CD8-positive, alpha-beta memory T cell (primary cell): ENCODE measurements at regions not wholly inside any gene's neighbourhood (a gene's known extent, or its start where the extent isn't known, plus 50 kb on each side); places are given as distances from the start of the nearest gene placed in this dataset.

ENCODE experiments used
- CTCF ChIA-PET: fragments of 350-600 bp; sonication (Branson Sonifier 250); formaldehyde crosslinking; loops from one replicate; lab custom pipeline; 2021; ENCODE audit warnings: antibody characterized with exemption; lab: Charles Lee
- POLR2A ChIA-PET: fragments of 350-600 bp; sonication (Branson Sonifier 250); formaldehyde crosslinking; loops from one replicate; lab custom pipeline; 2021; ENCODE audit warnings: antibody characterized with exemption; lab: Charles Lee
- DNase-seq, 5 donors: peaks; one replicate each; pipeline versions ENCODE4 v3.0.0 to v3.0.0-alpha.2; 2020 to 2022; ENCODE audit warnings: mixed read lengths in 1 of 5
- H3K27ac ChIP-seq: one replicate; pipeline ENCODE4 v1.7.0; 2013; ENCODE audit warnings: low read depth, mild to moderate bottlenecking, low read length, moderate library complexity
- H3K27me3 ChIP-seq: 2 replicates; pipeline ENCODE4 v1.7.0; 2013; ENCODE audit warnings: low read length, mild to moderate bottlenecking; ENCODE audit not compliant: insufficient read depth, poor library complexity, severe bottlenecking
- H3K36me3 ChIP-seq: 2 replicates; pipeline ENCODE4 v1.7.0; 2013; ENCODE audit warnings: mild to moderate bottlenecking, low read length, moderate library complexity; ENCODE audit not compliant: insufficient read depth
- H3K4me1 ChIP-seq: 2 replicates; pipeline ENCODE4 v1.7.0; 2013; ENCODE audit warnings: mild to moderate bottlenecking, low read length, moderate library complexity; ENCODE audit not compliant: insufficient read depth
- H3K4me3 ChIP-seq: 2 replicates; pipeline ENCODE4 v1.7.0; 2013; ENCODE audit warnings: mild to moderate bottlenecking, low read length
- H3K9me3 ChIP-seq: 2 replicates; pipeline ENCODE4 v1.7.0; 2013; ENCODE audit warnings: mild to moderate bottlenecking, low read length
- H3K27ac Mint-ChIP-seq, 8 donors: one replicate each; pipeline ENCODE4 v1.8.0; 2020 to 2021; ENCODE audit warnings: mixed read lengths in 8 of 8, mild to moderate bottlenecking in 6 of 8, inconsistent platforms in 3 of 8, moderate library complexity in 3 of 8
- H3K27me3 Mint-ChIP-seq, 2 donors: one replicate each; pipeline ENCODE4 v1.8.0; 2020 to 2021; ENCODE audit warnings: mixed read lengths in 2 of 2, mild to moderate bottlenecking in 1 of 2, moderate library complexity in 1 of 2
- H3K36me3 Mint-ChIP-seq, 3 donors: one replicate each; pipeline ENCODE4 v1.8.0; 2020 to 2021; ENCODE audit warnings: mixed read lengths in 3 of 3, inconsistent platforms in 1 of 3, mild to moderate bottlenecking in 1 of 3
- H3K4me1 Mint-ChIP-seq, 3 donors: one replicate each; pipeline ENCODE4 v1.8.0; 2020 to 2021; ENCODE audit warnings: mixed read lengths in 3 of 3, inconsistent platforms in 1 of 3, mild to moderate bottlenecking in 1 of 3
- H3K4me3 Mint-ChIP-seq, 7 donors: one replicate each; pipeline ENCODE4 v1.8.0; 2020 to 2021; ENCODE audit warnings: mixed read lengths in 7 of 7, mild to moderate bottlenecking in 6 of 7, moderate library complexity in 4 of 7, inconsistent platforms in 2 of 7
- H3K9me3 Mint-ChIP-seq, 5 donors: one replicate each; pipeline ENCODE4 v1.8.0; 2020 to 2022; ENCODE audit warnings: mixed read lengths in 5 of 5, mild to moderate bottlenecking in 3 of 5, moderate library complexity in 2 of 5, inconsistent platforms in 1 of 5

DNA sequence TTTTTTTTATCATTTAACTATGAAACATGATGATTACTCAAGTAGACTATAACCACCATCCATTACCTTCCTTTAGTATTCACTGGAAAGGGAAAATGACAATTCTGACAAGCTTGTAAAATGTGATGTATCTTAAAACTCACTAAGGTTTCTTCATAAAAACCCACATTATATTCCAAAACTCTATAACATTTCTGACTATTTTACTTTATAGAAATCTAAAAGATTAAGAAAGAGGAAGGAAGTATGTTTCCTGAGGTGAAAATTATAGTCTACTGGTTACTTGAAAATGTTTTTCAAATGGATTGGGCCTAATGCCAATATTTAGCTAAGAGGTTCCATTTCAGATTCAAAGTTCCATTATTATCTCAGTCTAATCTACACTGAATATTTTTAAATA, 1982.2 kb upstream of the C9orf72 start:
- Histone ChIP-seq H3K27ac (no peak overlapping the region), H3K4me1 (no peaks in the 10 kb centered on the region), H3K36me3 (no peaks in the 10 kb centered on the region), H3K9me3 (no peaks in the 10 kb centered on the region), H3K27me3 (no peaks in the 10 kb centered on the region), H3K4me3 (no peak overlapping the region)
- POLR2A ChIA-PET, result no interaction called here
- no peaks in the 10 kb centered on the region for H3K4me1 Mint-ChIP-seq
- no peak overlapping the region for H3K27ac Mint-ChIP-seq
- CTCF ChIA-PET, result no interaction called here
- no peaks in the 10 kb centered on the region for H3K36me3 Mint-ChIP-seq
- no peak overlapping the region for H3K4me3 Mint-ChIP-seq
- H3K9me3 Mint-ChIP-seq, result peaks cover 3 to 9% (median 5%) of the 10 kb centered on the region in 5 donors
- DNase-seq, result no peak
- H3K27me3 Mint-ChIP-seq, result no peaks in the 10 kb centered on the region

DNA sequence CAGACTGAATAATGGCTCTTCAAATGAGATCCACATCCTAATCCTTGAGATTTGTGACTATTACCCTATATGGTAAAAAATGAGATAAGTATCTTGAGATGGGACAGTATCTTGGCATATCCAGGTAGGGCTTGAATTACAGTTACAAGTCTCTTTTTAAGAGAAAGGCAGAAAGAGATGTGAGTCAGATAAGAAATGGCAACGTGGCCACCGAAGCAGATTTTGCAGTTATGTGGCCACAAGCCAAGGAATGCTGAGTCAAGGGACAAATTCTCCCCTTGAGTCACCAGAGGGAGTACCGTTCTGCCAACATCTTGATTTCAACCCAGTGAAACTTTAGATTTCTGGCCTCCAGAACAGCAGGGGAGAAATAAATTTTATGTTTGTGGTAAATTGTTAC, 1983.0 kb upstream of the C9orf72 start:
- no peak for DNase-seq
- no peak overlapping the region for H3K27ac ChIP-seq
- H3K36me3 ChIP-seq, result no peaks in the 10 kb centered on the region
- Mint-ChIP-seq H3K27me3 (no peaks in the 10 kb centered on the region), H3K27ac (no peak overlapping the region), H3K4me1 (no peaks in the 10 kb centered on the region), H3K4me3 (no peak overlapping the region), H3K36me3 (no peaks in the 10 kb centered on the region), H3K9me3 (peaks cover 3 to 9% (median 5%) of the 10 kb centered on the region in 5 donors)
- ChIA-PET CTCF (no interaction called here), POLR2A (no interaction called here)
- H3K9me3 ChIP-seq, result no peaks in the 10 kb centered on the region
- H3K4me1 ChIP-seq, result no peaks in the 10 kb centered on the region
- no peak overlapping the region for H3K4me3 ChIP-seq
- no peaks in the 10 kb centered on the region for H3K27me3 ChIP-seq

DNA sequence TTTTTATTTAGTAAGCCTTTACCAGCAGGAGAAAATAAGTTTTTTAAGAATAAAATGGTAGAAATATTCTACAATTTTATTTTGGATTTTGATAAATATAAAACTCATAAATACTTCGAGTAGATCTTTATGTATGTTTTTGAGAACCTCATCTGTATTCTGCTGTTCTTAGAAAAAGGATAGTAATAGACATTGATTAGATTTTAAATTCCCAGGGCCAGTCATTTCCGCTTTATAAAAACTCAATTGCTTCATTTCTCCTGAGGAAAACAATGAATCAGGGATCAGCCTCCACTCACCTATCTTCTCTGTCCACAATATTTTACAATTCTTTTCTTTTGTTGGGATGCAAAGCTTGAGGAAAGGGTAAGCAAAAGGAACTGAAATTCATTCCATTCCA, 1983.5 kb upstream of the C9orf72 start:
- Histone ChIP-seq H3K27ac (no peak overlapping the region), H3K36me3 (no peaks in the 10 kb centered on the region), H3K9me3 (no peaks in the 10 kb centered on the region), H3K27me3 (no peaks in the 10 kb centered on the region), H3K4me3 (no peak overlapping the region), H3K4me1 (no peaks in the 10 kb centered on the region)
- Mint-ChIP-seq H3K27ac (no peak overlapping the region), H3K27me3 (no peaks in the 10 kb centered on the region), H3K4me3 (no peak overlapping the region), H3K36me3 (no peaks in the 10 kb centered on the region), H3K4me1 (no peaks in the 10 kb centered on the region), H3K9me3 (peaks cover 3 to 8% (median 6%) of the 10 kb centered on the region in 5 donors)
- CTCF ChIA-PET, result no interaction called here
- no peak for DNase-seq
- POLR2A ChIA-PET, result no interaction called here

DNA sequence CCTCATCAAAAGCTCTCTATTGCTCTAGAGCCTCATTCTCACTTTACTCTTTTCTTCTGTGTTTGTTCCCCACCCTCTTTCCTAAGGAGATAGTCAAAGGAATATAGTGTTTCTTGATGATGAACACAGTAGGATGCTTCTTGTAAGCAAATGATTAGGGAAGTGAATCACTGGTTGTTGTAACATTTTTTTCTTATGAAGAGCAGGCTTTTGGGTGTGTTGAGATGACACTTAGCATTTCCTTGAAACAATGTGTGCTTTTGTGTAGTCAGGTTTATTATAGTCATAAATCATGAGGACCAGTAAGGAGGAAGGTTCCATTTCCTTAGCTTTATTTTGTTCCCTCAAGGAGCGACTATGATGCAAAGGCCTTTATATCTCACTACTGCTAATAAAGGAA, 1991.3 kb upstream of the C9orf72 start:
- H3K9me3 Mint-ChIP-seq, result peaks cover 2 to 17% (median 7%) of the 10 kb centered on the region in 5 donors
- no peaks in the 10 kb centered on the region for H3K36me3 Mint-ChIP-seq
- Histone ChIP-seq H3K4me3 (no peak overlapping the region), H3K9me3 (no peaks in the 10 kb centered on the region), H3K36me3 (no peaks in the 10 kb centered on the region), H3K27ac (no peak overlapping the region), H3K27me3 (no peaks in the 10 kb centered on the region), H3K4me1 (no peaks in the 10 kb centered on the region)
- H3K27ac Mint-ChIP-seq, result no peak overlapping the region
- H3K4me3 Mint-ChIP-seq, result no peak overlapping the region
- H3K4me1 Mint-ChIP-seq, result no peaks in the 10 kb centered on the region
- POLR2A ChIA-PET, result no interaction called here
- CTCF ChIA-PET, result no interaction called here
- H3K27me3 Mint-ChIP-seq, result no peaks in the 10 kb centered on the region
- no peak for DNase-seq

DNA sequence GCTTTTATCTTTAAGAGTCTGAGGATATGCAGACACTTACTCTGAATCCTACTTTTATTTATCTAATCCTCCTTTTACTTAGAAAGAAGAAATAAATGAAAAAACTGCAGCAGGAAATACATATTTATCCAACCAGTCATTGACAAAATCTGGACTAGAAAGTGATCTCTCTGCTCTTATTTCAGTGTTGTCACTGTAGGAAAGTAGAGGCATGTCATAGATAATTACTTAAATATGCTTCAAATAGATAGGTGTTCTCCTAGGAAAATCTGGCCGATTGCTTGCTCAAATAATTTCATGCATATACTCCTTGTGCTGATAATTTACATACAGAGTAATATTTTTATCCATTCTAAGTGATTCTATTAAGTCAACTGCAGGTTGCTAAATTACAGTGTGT, 2001.9 kb upstream of the C9orf72 start:
- Histone ChIP-seq H3K4me3 (no peak overlapping the region), H3K36me3 (no peaks in the 10 kb centered on the region), H3K4me1 (no peaks in the 10 kb centered on the region), H3K27ac (no peak overlapping the region), H3K9me3 (no peaks in the 10 kb centered on the region), H3K27me3 (no peaks in the 10 kb centered on the region)
- H3K27me3 Mint-ChIP-seq, result no peaks in the 10 kb centered on the region
- no peak for DNase-seq
- no peaks in the 10 kb centered on the region for H3K36me3 Mint-ChIP-seq
- ChIA-PET POLR2A (no interaction called here), CTCF (no interaction called here)
- no peak overlapping the region for H3K27ac Mint-ChIP-seq
- peaks cover 0 to 12% (median 3%) of the 10 kb centered on the region in 5 donors for H3K9me3 Mint-ChIP-seq
- H3K4me1 Mint-ChIP-seq, result no peaks in the 10 kb centered on the region
- H3K4me3 Mint-ChIP-seq, result no peak overlapping the region

DNA sequence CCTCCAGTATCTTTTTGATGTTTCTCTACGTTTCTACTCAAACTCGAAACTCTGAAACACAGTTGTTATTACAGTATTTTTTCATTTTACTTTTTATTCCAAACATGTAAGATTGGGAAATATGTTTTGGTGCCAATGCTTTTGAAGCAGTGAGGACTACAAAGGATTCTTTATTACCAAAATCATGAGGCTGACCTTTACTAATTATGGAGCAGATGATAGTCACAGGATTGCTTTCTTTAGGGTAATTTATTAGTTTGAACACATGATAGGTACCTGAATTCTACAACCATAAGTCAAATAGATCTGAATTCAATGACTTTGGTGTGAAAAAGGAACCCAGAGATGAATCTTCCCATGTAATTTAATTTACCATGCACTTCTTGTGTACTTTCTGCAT, 2015.1 kb upstream of the C9orf72 start:
- Mint-ChIP-seq H3K36me3 (no peaks in the 10 kb centered on the region), H3K27me3 (no peaks in the 10 kb centered on the region), H3K27ac (no peak overlapping the region), H3K4me1 (no peaks in the 10 kb centered on the region), H3K4me3 (no peak overlapping the region), H3K9me3 (peaks cover 2 to 10% (median 6%) of the 10 kb centered on the region in 5 donors)
- H3K27me3 ChIP-seq, result no peaks in the 10 kb centered on the region
- no peaks in the 10 kb centered on the region for H3K4me1 ChIP-seq
- no peak overlapping the region for H3K27ac ChIP-seq
- no peak for DNase-seq
- H3K4me3 ChIP-seq, result no peak overlapping the region
- CTCF ChIA-PET, result no interaction called here
- POLR2A ChIA-PET, result no interaction called here
- H3K9me3 ChIP-seq, result no peaks in the 10 kb centered on the region
- no peaks in the 10 kb centered on the region for H3K36me3 ChIP-seq

DNA sequence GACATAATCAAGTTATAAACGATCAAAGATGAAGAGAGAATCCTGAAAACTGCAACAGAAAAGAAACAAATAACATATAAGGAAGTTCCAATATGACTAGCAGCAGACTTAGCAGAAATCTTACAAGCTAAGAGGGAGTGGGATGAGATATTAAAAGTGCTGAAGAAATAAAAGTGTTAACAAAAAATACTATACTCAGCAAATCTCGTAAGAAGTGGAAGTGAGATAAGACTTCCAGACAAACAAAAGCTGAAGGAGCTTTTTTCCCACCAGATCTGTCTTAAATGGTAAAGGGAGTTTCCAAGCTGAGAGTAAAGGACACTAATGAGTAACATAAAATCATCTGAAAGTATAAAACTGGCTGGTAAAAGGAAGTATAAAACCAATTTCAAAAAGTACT, 2036.0 kb upstream of the C9orf72 start:
- Mint-ChIP-seq H3K36me3 (no peaks in the 10 kb centered on the region), H3K4me3 (no peak overlapping the region), H3K27ac (no peak overlapping the region), H3K9me3 (peaks cover 2 to 32% (median 12%) of the 10 kb centered on the region in 5 donors), H3K27me3 (peaks cover 0 to 3% of the 10 kb centered on the region in 2 donors), H3K4me1 (no peaks in the 10 kb centered on the region)
- no peaks in the 10 kb centered on the region for H3K27me3 ChIP-seq
- ChIA-PET CTCF (no interaction called here), POLR2A (no interaction called here)
- no peak for DNase-seq
- no peak overlapping the region for H3K4me3 ChIP-seq
- H3K36me3 ChIP-seq, result no peaks in the 10 kb centered on the region
- no peak overlapping the region for H3K27ac ChIP-seq
- no peaks in the 10 kb centered on the region for H3K4me1 ChIP-seq
- no peaks in the 10 kb centered on the region for H3K9me3 ChIP-seq

DNA sequence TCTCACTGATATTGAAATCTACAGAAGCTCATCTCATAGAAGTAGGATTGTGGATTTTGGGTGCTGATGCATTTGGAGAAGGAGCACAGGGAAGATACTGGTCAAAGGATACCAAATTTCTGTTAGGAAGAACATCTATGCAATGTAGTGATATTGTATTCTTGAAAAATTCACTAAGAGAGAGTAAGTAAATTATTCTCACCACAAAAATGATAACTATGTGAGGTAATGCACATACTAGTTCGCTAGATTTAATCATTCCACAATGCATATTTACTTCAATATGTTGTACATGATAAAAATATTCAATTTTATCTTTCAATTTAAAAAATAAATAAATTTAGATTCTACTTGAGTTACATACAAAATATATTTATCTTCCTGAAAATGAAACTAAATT, 2040.5 kb upstream of the C9orf72 start:
- Histone ChIP-seq H3K36me3 (no peaks in the 10 kb centered on the region), H3K4me3 (no peak overlapping the region), H3K9me3 (no peaks in the 10 kb centered on the region), H3K27ac (no peak overlapping the region), H3K4me1 (no peaks in the 10 kb centered on the region), H3K27me3 (no peaks in the 10 kb centered on the region)
- DNase-seq, result no peak
- Mint-ChIP-seq H3K9me3 (peaks cover 2 to 23% (median 13%) of the 10 kb centered on the region in 5 donors), H3K4me3 (no peak overlapping the region), H3K4me1 (no peaks in the 10 kb centered on the region), H3K27me3 (no peaks in the 10 kb centered on the region), H3K27ac (no peak overlapping the region), H3K36me3 (no peaks in the 10 kb centered on the region)
- ChIA-PET CTCF (no interaction called here), POLR2A (no interaction called here)

DNA sequence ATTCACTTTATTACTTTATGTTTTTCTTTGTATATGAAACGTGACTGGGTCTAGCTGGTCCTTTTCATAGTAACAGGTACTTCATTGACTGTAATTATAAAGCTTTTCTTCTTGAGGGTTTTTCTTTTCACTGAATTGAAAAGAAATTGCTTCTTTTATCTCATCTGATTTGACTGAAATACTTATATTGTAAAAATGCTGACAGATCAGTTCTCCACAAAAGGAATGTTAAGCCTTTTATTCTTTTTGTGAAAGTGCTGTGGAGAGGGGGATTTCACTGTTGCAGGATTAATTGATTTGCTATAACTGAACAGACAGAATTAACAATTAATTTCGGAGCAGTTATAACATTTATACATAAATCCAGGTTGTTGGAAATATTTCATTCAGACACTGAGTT, 2043.6 kb upstream of the C9orf72 start:
- no peaks in the 10 kb centered on the region for H3K36me3 ChIP-seq
- H3K4me3 ChIP-seq, result no peak overlapping the region
- no peaks in the 10 kb centered on the region for H3K9me3 ChIP-seq
- DNase-seq, result no peak
- no peaks in the 10 kb centered on the region for H3K36me3 Mint-ChIP-seq
- POLR2A ChIA-PET, result no interaction called here
- no peaks in the 10 kb centered on the region for H3K4me1 ChIP-seq
- no peaks in the 10 kb centered on the region for H3K27me3 ChIP-seq
- CTCF ChIA-PET, result no interaction called here
- no peak overlapping the region for H3K4me3 Mint-ChIP-seq
- peaks cover 1 to 11% (median 8%) of the 10 kb centered on the region in 5 donors for H3K9me3 Mint-ChIP-seq
- H3K4me1 Mint-ChIP-seq, result no peaks in the 10 kb centered on the region
- H3K27ac ChIP-seq, result no peak overlapping the region
- H3K27me3 Mint-ChIP-seq, result no peaks in the 10 kb centered on the region
- no peak overlapping the region for H3K27ac Mint-ChIP-seq
